Activated naive CD8-positive, alpha-beta T cell treated with anti-CD3 and anti-CD28 coated beads, Interleukin-2, amount 50 U/mL, for 24 hours (primary cell): ENCODE measurements at regions not wholly inside any gene's neighbourhood (a gene's known extent, or its start where the extent isn't known, plus 50 kb on each side); places are given as distances from the start of the nearest gene placed in this dataset.
A peak's percentile ranks its signal among the peaks of the same experiment; 100 is the strongest.
"Not testable (repeated sequence)": the region's sequence is repeated elsewhere in the genome, so short reads cannot be mapped to it uniquely, and the experiment has no call there.

Experiments used
- ATAC-seq: fragments of 150-1000 bp; cut with Tn5 transposase; one replicate; pipeline ENCODE4 v1.10.0; 2021
- DNase-seq: peaks from one replicate; pipeline ENCODE4 v3.0.0; 2021
- H3K27ac Mint-ChIP-seq: one replicate; pipeline ENCODE4 v1.8.0; 2021; ENCODE audit warnings: mild to moderate bottlenecking, mixed read lengths
- H3K27me3 Mint-ChIP-seq: one replicate; pipeline ENCODE4 v1.8.0; 2021; ENCODE audit warnings: mixed read lengths
- H3K36me3 Mint-ChIP-seq: one replicate; pipeline ENCODE4 v1.8.0; 2021; ENCODE audit warnings: low read depth, mixed read lengths
- H3K4me1 Mint-ChIP-seq: one replicate; pipeline ENCODE4 v1.8.0; 2021; ENCODE audit warnings: mixed read lengths
- H3K4me3 Mint-ChIP-seq: one replicate; pipeline ENCODE4 v1.8.0; 2021; ENCODE audit warnings: mild to moderate bottlenecking, moderate library complexity, mixed read lengths
- H3K9me3 Mint-ChIP-seq: one replicate; pipeline ENCODE4 v1.8.0; 2021; ENCODE audit warnings: mixed read lengths

- H3K27ac Mint-ChIP-seq, result no peak overlapping the region
- ATAC-seq, result no peak
These were observed 163.8 kb upstream of the SLC16A7 start for GRCh38 chr12:59432057-59432456.

GRCh38 chr12:59431266-59431665 is 164.6 kb upstream of the SLC16A7 start:
- DNase-seq (no peak), ATAC-seq (no peak)
- no peak overlapping the region for H3K27ac Mint-ChIP-seq
- no peaks in the 10 kb centered on the region for H3K4me1 Mint-ChIP-seq
- no peak overlapping the region for H3K4me3 Mint-ChIP-seq
- H3K9me3 Mint-ChIP-seq, result no peaks in the 10 kb centered on the region
- H3K27me3 Mint-ChIP-seq, result peaks cover 2% of the 10 kb centered on the region
- no peaks in the 10 kb centered on the region for H3K36me3 Mint-ChIP-seq

More at GRCh38 chr12:59432057-59432456, 163.8 kb upstream of the SLC16A7 start:
- no peak for DNase-seq
- Mint-ChIP-seq H3K27me3 (peaks cover 2% of the 10 kb centered on the region), H3K4me1 (no peaks in the 10 kb centered on the region), H3K36me3 (no peaks in the 10 kb centered on the region), H3K4me3 (no peak overlapping the region), H3K9me3 (no peaks in the 10 kb centered on the region)

GRCh38 chr12:59429766-59430165 is 166.1 kb upstream of the SLC16A7 start:
- H3K4me3 Mint-ChIP-seq, result no peak overlapping the region
- no peaks in the 10 kb centered on the region for H3K4me1 Mint-ChIP-seq
- no peak overlapping the region for H3K27ac Mint-ChIP-seq
- ATAC-seq (no peak), DNase-seq (no peak)
- H3K36me3 Mint-ChIP-seq, result no peaks in the 10 kb centered on the region
- H3K27me3 Mint-ChIP-seq, result no peaks in the 10 kb centered on the region
- H3K9me3 Mint-ChIP-seq, result no peaks in the 10 kb centered on the region

GRCh38 chr12:59425798-59426197 is 170.0 kb upstream of the SLC16A7 start:
- peaks cover 2% of the 10 kb centered on the region for H3K27me3 Mint-ChIP-seq
- no peak overlapping the region for H3K27ac Mint-ChIP-seq
- H3K9me3 Mint-ChIP-seq, result no peaks in the 10 kb centered on the region
- no peaks in the 10 kb centered on the region for H3K4me1 Mint-ChIP-seq
- no peaks in the 10 kb centered on the region for H3K36me3 Mint-ChIP-seq
- no peak for ATAC-seq
- no peak overlapping the region for H3K4me3 Mint-ChIP-seq
- DNase-seq, result no peak

- H3K9me3 Mint-ChIP-seq, DNase-seq, H3K27me3 Mint-ChIP-seq, H3K4me1 Mint-ChIP-seq, H3K36me3 Mint-ChIP-seq, ATAC-seq, H3K4me3 Mint-ChIP-seq, H3K27ac Mint-ChIP-seq: not testable (repeated sequence)
These were observed 171.2 kb upstream of the SLC16A7 start for GRCh38 chr12:59424666-59425065.

GRCh38 chr12:59414051-59414450 is 181.8 kb upstream of the SLC16A7 start:
- no peaks in the 10 kb centered on the region for H3K4me1 Mint-ChIP-seq
- no peaks in the 10 kb centered on the region for H3K36me3 Mint-ChIP-seq
- DNase-seq (no peak), ATAC-seq (no peak)
- H3K27ac Mint-ChIP-seq, result no peak overlapping the region
- no peak overlapping the region for H3K4me3 Mint-ChIP-seq
- peaks cover 5% of the 10 kb centered on the region for H3K27me3 Mint-ChIP-seq
- H3K9me3 Mint-ChIP-seq, result no peaks in the 10 kb centered on the region

- no peak overlapping the region for H3K4me3 Mint-ChIP-seq
- H3K36me3 Mint-ChIP-seq, result no peaks in the 10 kb centered on the region
- H3K27ac Mint-ChIP-seq, result no peak overlapping the region
- H3K4me1 Mint-ChIP-seq, result peaks cover 17% of the 10 kb centered on the region
- H3K9me3 Mint-ChIP-seq, result no peaks in the 10 kb centered on the region
- DNase-seq (no peak), ATAC-seq (no peak)
- peaks cover 5% of the 10 kb centered on the region for H3K27me3 Mint-ChIP-seq
These were observed 187.4 kb upstream of the SLC16A7 start for GRCh38 chr12:59408431-59408830.

GRCh38 chr12:59407799-59408198 is 188.0 kb upstream of the SLC16A7 start:
- Mint-ChIP-seq H3K27me3 (peaks cover 6% of the 10 kb centered on the region), H3K36me3 (no peaks in the 10 kb centered on the region), H3K27ac (no peak overlapping the region), H3K4me3 (no peak overlapping the region), H3K9me3 (no peaks in the 10 kb centered on the region), H3K4me1 (peaks cover 17% of the 10 kb centered on the region)
- no peak for ATAC-seq
- no peak for DNase-seq

GRCh38 chr12:59405992-59406391 is 189.8 kb upstream of the SLC16A7 start:
- ATAC-seq, result peak; percentile 95
- no peak for DNase-seq
- H3K27me3 Mint-ChIP-seq, result peaks cover 6% of the 10 kb centered on the region
- no peak overlapping the region for H3K4me3 Mint-ChIP-seq
- peaks cover 17% of the 10 kb centered on the region for H3K4me1 Mint-ChIP-seq
- no peaks in the 10 kb centered on the region for H3K36me3 Mint-ChIP-seq
- H3K9me3 Mint-ChIP-seq, result no peaks in the 10 kb centered on the region
- peak overlapping the region; percentile 53 for H3K27ac Mint-ChIP-seq

- Mint-ChIP-seq H3K36me3 (no peaks in the 10 kb centered on the region), H3K27me3 (peaks cover 4% of the 10 kb centered on the region), H3K27ac (no peak overlapping the region), H3K9me3 (no peaks in the 10 kb centered on the region), H3K4me3 (no peak overlapping the region), H3K4me1 (peaks cover 17% of the 10 kb centered on the region)
- ATAC-seq (no peak), DNase-seq (no peak)
These were observed 191.6 kb upstream of the SLC16A7 start for GRCh38 chr12:59404109-59404650.

GRCh38 chr12:59403259-59403932 is 192.4 kb upstream of the SLC16A7 start:
- DNase-seq (peak; percentile 31), ATAC-seq (no peak)
- peaks cover 4% of the 10 kb centered on the region for H3K27me3 Mint-ChIP-seq

GRCh38 chr12:59401862-59402261 is 194.0 kb upstream of the SLC16A7 start:
- Mint-ChIP-seq H3K27ac (no peak overlapping the region), H3K27me3 (peaks cover 4% of the 10 kb centered on the region), H3K9me3 (no peaks in the 10 kb centered on the region), H3K4me3 (no peak overlapping the region), H3K4me1 (peaks cover 17% of the 10 kb centered on the region), H3K36me3 (no peaks in the 10 kb centered on the region)
- ATAC-seq, result no peak
- DNase-seq, result no peak

More at GRCh38 chr12:59403259-59403932, 192.4 kb upstream of the SLC16A7 start:
- Mint-ChIP-seq H3K27ac (no peak overlapping the region), H3K36me3 (no peaks in the 10 kb centered on the region), H3K4me1 (peaks cover 17% of the 10 kb centered on the region), H3K9me3 (no peaks in the 10 kb centered on the region), H3K4me3 (no peak overlapping the region)

- no peak for ATAC-seq
- no peaks in the 10 kb centered on the region for H3K9me3 Mint-ChIP-seq
- no peaks in the 10 kb centered on the region for H3K36me3 Mint-ChIP-seq
These were observed 197.7 kb upstream of the SLC16A7 start for GRCh38 chr12:59398164-59398563.

GRCh38 chr12:59396919-59397318 is 198.9 kb upstream of the SLC16A7 start:
- Mint-ChIP-seq H3K9me3 (no peaks in the 10 kb centered on the region), H3K4me3 (no peak overlapping the region), H3K4me1 (no peaks in the 10 kb centered on the region), H3K27ac (no peak overlapping the region), H3K36me3 (no peaks in the 10 kb centered on the region), H3K27me3 (peaks cover 3% of the 10 kb centered on the region)
- no peak for DNase-seq
- no peak for ATAC-seq

More at GRCh38 chr12:59398164-59398563, 197.7 kb upstream of the SLC16A7 start:
- Mint-ChIP-seq H3K27me3 (peaks cover 3% of the 10 kb centered on the region), H3K27ac (no peak overlapping the region), H3K4me1 (no peaks in the 10 kb centered on the region), H3K4me3 (no peak overlapping the region)
- no peak for DNase-seq

GRCh38 chr12:59396519-59396918 is 199.3 kb upstream of the SLC16A7 start:
- no peaks in the 10 kb centered on the region for H3K9me3 Mint-ChIP-seq
- no peaks in the 10 kb centered on the region for H3K36me3 Mint-ChIP-seq
- no peak overlapping the region for H3K4me3 Mint-ChIP-seq
- DNase-seq (no peak), ATAC-seq (no peak)
- no peaks in the 10 kb centered on the region for H3K4me1 Mint-ChIP-seq
- H3K27me3 Mint-ChIP-seq, result peaks cover 3% of the 10 kb centered on the region
- H3K27ac Mint-ChIP-seq, result no peak overlapping the region
